Neural progenitor cell (in vitro differentiated cells): ENCODE measurements at regions not wholly inside any gene's neighbourhood (a gene's known extent, or its start where the extent isn't known, plus 50 kb on each side); places are given as distances from the start of the nearest gene placed in this dataset.
"Not testable (repeated sequence)": the region's sequence is repeated elsewhere in the genome, so short reads cannot be mapped to it uniquely, and the experiment has no call there.

ENCODE experiments used
- DNase-seq: peaks from one replicate; pipeline ENCODE4 v3.0.0-alpha.2; 2016; ENCODE audit warnings: low spot score
- H2AFZ ChIP-seq: fragments of 200-600 bp; sonication (generic); replicated peaks from 2 replicates; pipeline ENCODE4 v1.6.1; 2016; ENCODE audit warnings: antibody characterized with exemption
- H3F3A ChIP-seq: fragments of 200-600 bp; sonication (generic); 2 replicates; pipeline ENCODE4 v1.6.1; 2016; ENCODE audit warnings: antibody characterized with exemption, low read depth
- H3K27ac ChIP-seq: fragments of 200-600 bp; sonication (generic); 2 replicates; pipeline ENCODE4 v1.5.1; 2016; ENCODE audit warnings: mild to moderate bottlenecking
- H3K27me3 ChIP-seq: fragments of 200-600 bp; sonication (generic); 2 replicates; pipeline ENCODE4 v1.6.1; 2016; ENCODE audit warnings: mild to moderate bottlenecking, moderate library complexity
- H3K36me3 ChIP-seq: fragments of 200-600 bp; sonication (generic); 2 replicates; pipeline ENCODE4 v1.5.1; 2016
- H3K4me1 ChIP-seq: fragments of 200-600 bp; sonication (generic); 2 replicates; pipeline ENCODE4 v1.6.1; 2016; ENCODE audit warnings: mixed run types
- H3K4me2 ChIP-seq: fragments of 200-600 bp; sonication (generic); 2 replicates; pipeline ENCODE4 v1.6.1; 2016
- H3K4me3 ChIP-seq: fragments of 200-600 bp; sonication (generic); 2 replicates; pipeline ENCODE4 v1.5.1; 2016
- H3K79me2 ChIP-seq: fragments of 200-600 bp; sonication (generic); 2 replicates; pipeline ENCODE4 v1.6.1; 2016; ENCODE audit warnings: low read depth
- H3K9ac ChIP-seq: fragments of 200-600 bp; sonication (generic); 2 replicates; pipeline ENCODE4 v1.6.1; 2016
- H3K9me3 ChIP-seq: fragments of 200-600 bp; sonication (generic); 2 replicates; pipeline ENCODE4 v1.5.1; 2016; ENCODE audit warnings: low read depth
- H4K20me1 ChIP-seq: fragments of 200-600 bp; sonication (generic); 2 replicates; pipeline ENCODE4 v1.6.1; 2016; ENCODE audit warnings: low read depth
- H3K27ac Mint-ChIP-seq: 3 replicates; pipeline ENCODE4 v1.8.0; 2021; ENCODE audit warnings: mixed read lengths
- H3K27me3 Mint-ChIP-seq: 2 replicates; pipeline ENCODE4 v1.8.0; 2022; ENCODE audit warnings: low read depth, mild to moderate bottlenecking, inconsistent platforms, moderate library complexity, mixed read lengths; ENCODE audit not compliant: insufficient read depth
- H3K36me3 Mint-ChIP-seq: 3 replicates; pipeline ENCODE4 v1.8.0; 2021; ENCODE audit warnings: mixed read lengths
- H3K4me1 Mint-ChIP-seq: 3 replicates; pipeline ENCODE4 v1.8.0; 2021; ENCODE audit warnings: mixed read lengths
- H3K4me3 Mint-ChIP-seq: 3 replicates; pipeline ENCODE4 v1.8.0; 2021; ENCODE audit warnings: mild to moderate bottlenecking, moderate library complexity, mixed read lengths
- H3K9me3 Mint-ChIP-seq: 3 replicates; pipeline ENCODE4 v1.8.0; 2020; ENCODE audit warnings: mixed read lengths
- EZH2 ChIP-seq: fragments of 200-600 bp; sonication (generic); IDR thresholded peaks from 2 replicates; pipeline ENCODE4 v1.6.1; 2017; ENCODE audit warnings: antibody characterized with exemption, mild to moderate bottlenecking, moderate library complexity
- EZH2phosphoT487 ChIP-seq: fragments of 200-600 bp; sonication (generic); IDR thresholded peaks from 2 replicates; pipeline ENCODE4 v1.6.1; 2017; ENCODE audit warnings: antibody characterized with exemption
- TF ChIP-seq, protein P1 (sequence below): fragments of 200-600 bp; sonication (generic); IDR thresholded peaks from 2 replicates; pipeline ENCODE4 v1.5.1; 2017; ENCODE audit warnings: antibody characterized with exemption, mild to moderate bottlenecking

DNA sequence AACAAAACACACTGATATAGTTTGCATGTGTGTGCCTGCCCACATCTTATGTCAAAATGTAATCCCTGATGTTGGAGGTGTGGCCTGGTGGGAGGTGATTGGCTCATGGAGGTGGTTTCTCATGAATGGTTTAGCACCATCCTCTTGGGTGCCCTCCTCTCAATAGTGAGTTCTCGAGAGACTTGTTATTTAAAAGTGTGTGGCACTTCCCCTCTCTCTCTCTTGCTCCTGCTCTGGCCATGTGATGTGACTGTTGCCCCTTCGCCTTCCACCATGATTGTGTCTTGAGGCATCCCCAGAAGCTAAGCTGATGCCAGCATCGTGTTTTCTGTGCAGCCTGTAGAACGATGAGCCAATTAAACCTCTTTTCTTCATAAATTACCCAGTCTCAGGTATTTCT is 454.1 kb upstream of the DCN start:
- no peak overlapping the region for H3K4me2 ChIP-seq
- no peak overlapping the region for H3K9ac ChIP-seq
- Mint-ChIP-seq H3K27me3 (no peaks in the 10 kb centered on the region), H3K4me3 (no peak overlapping the region), H3K4me1 (no peaks in the 10 kb centered on the region), H3K36me3 (no peaks in the 10 kb centered on the region), H3K9me3 (peaks cover 2% of the 10 kb centered on the region), H3K27ac (no peak overlapping the region)
- H3K4me3 ChIP-seq = no peak overlapping the region
- no peaks in the 10 kb centered on the region for H3K4me1 ChIP-seq
- peak overlapping the region; percentile 60 for H2AFZ ChIP-seq
- H3K27me3 ChIP-seq = no peaks in the 10 kb centered on the region
- no peaks in the 10 kb centered on the region for H3K9me3 ChIP-seq
- H3K79me2 ChIP-seq = no peaks in the 10 kb centered on the region
- no peak overlapping the region for H3K27ac ChIP-seq
- no peak for DNase-seq
- TF ChIP-seq EZH2phosphoT487 (no peak), EZH2 (no peak)
- TF ChIP-seq, protein P1, sequence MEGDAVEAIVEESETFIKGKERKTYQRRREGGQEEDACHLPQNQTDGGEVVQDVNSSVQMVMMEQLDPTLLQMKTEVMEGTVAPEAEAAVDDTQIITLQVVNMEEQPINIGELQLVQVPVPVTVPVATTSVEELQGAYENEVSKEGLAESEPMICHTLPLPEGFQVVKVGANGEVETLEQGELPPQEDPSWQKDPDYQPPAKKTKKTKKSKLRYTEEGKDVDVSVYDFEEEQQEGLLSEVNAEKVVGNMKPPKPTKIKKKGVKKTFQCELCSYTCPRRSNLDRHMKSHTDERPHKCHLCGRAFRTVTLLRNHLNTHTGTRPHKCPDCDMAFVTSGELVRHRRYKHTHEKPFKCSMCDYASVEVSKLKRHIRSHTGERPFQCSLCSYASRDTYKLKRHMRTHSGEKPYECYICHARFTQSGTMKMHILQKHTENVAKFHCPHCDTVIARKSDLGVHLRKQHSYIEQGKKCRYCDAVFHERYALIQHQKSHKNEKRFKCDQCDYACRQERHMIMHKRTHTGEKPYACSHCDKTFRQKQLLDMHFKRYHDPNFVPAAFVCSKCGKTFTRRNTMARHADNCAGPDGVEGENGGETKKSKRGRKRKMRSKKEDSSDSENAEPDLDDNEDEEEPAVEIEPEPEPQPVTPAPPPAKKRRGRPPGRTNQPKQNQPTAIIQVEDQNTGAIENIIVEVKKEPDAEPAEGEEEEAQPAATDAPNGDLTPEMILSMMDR = no peak
- H4K20me1 ChIP-seq = no peaks in the 10 kb centered on the region
- H3K36me3 ChIP-seq = peaks cover 4% of the 10 kb centered on the region
- H3F3A ChIP-seq = no peaks in the 10 kb centered on the region

DNA sequence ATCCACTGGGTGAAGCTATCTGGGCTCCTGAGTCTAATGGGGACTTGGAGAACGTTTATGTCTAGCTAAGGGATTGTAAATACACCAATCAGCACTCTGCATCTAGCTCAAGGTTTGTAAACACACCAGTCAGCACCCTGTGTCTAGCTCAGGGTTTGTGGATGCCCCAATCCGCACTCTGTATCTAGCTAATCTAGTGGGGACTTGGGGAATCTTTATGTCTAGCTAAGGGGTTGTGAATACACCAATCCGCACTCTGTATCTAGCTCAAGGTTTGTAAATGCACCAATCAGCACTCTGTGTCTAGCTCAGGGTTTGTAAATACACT is 451.7 kb upstream of the DCN start:
- H3K4me1 ChIP-seq, H3K27me3 ChIP-seq, H3F3A ChIP-seq, H3K4me2 ChIP-seq, H3K79me2 ChIP-seq, H3K27me3 Mint-ChIP-seq, H3K27ac ChIP-seq, H3K36me3 ChIP-seq, H3K9me3 ChIP-seq, H3K9me3 Mint-ChIP-seq, H3K27ac Mint-ChIP-seq, H3K4me1 Mint-ChIP-seq, H3K4me3 Mint-ChIP-seq, DNase-seq, H3K4me3 ChIP-seq, H2AFZ ChIP-seq, H3K9ac ChIP-seq, H4K20me1 ChIP-seq, H3K36me3 Mint-ChIP-seq: not testable (repeated sequence)

DNA sequence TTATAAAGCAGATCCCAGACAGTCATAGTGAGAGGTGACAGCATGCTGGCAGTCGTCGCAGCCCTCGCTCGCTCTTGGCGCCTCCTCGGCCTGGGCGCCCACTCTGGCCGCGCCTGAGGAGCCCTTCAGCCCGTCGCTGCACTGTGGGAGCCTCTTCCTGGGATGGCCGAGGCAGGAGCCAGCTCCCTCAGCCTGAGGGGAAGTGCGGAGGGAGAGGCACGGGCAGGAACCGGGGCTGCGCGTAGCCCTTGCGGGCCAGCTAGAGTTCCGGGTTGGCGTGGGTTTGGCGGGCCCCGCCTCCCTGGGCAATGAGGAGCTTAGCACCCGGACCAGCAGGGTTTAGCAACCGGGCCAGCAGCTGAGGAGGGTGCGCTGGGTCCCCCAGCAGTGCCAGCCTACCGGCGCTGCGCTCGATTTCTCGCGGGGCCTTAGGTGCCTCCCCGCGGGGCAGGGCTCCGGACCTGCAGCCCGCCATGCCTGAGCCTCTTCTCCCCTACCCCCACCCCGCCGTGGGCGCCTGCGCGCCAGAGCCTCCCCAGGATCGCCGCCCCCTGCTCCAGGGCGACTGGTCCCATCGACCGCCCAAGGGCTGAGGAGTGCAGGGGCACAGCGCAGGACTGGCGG is 451.2 kb upstream of the DCN start:
- H3K4me2 ChIP-seq = no peak overlapping the region
- TF ChIP-seq EZH2 (no peak), EZH2phosphoT487 (no peak)
- TF ChIP-seq, protein P1 = no peak
- H3K27ac Mint-ChIP-seq = no peak overlapping the region
- H3K9ac ChIP-seq = no peak overlapping the region
- no peak for DNase-seq
- no peak overlapping the region for H3K4me3 ChIP-seq
- H3K9me3 ChIP-seq = no peaks in the 10 kb centered on the region
- no peaks in the 10 kb centered on the region for H3K36me3 Mint-ChIP-seq
- no peak overlapping the region for H3K27ac ChIP-seq
- H3K36me3 ChIP-seq = peaks cover 4% of the 10 kb centered on the region
- H3K4me1 ChIP-seq = no peaks in the 10 kb centered on the region
- H3F3A ChIP-seq = no peaks in the 10 kb centered on the region
- H3K9me3 Mint-ChIP-seq = peaks cover 2% of the 10 kb centered on the region
- no peak overlapping the region for H3K4me3 Mint-ChIP-seq
- no peaks in the 10 kb centered on the region for H3K27me3 Mint-ChIP-seq
- no peak overlapping the region for H2AFZ ChIP-seq
- H3K79me2 ChIP-seq = no peaks in the 10 kb centered on the region
- H4K20me1 ChIP-seq = no peaks in the 10 kb centered on the region
- H3K4me1 Mint-ChIP-seq = peaks cover 3% of the 10 kb centered on the region
- no peaks in the 10 kb centered on the region for H3K27me3 ChIP-seq

GRCh38 chr12:91633206-91633605 is 450.6 kb upstream of the DCN start:
- TF ChIP-seq, protein P1 = no peak
- TF ChIP-seq EZH2 (no peak), EZH2phosphoT487 (no peak)
- Histone ChIP-seq H3K27me3 (no peaks in the 10 kb centered on the region), H3K4me2 (no peak overlapping the region), H4K20me1 (no peaks in the 10 kb centered on the region), H3K9ac (no peak overlapping the region), H3K79me2 (no peaks in the 10 kb centered on the region), H3K9me3 (no peaks in the 10 kb centered on the region), H3K4me1 (no peaks in the 10 kb centered on the region), H3K36me3 (no peaks in the 10 kb centered on the region), H3F3A (no peaks in the 10 kb centered on the region), H2AFZ (no peak overlapping the region), H3K27ac (no peak overlapping the region), H3K4me3 (no peak overlapping the region)
- Mint-ChIP-seq H3K9me3 (peaks cover 2% of the 10 kb centered on the region), H3K27ac (no peak overlapping the region), H3K4me1 (peaks cover 3% of the 10 kb centered on the region), H3K4me3 (no peak overlapping the region), H3K36me3 (no peaks in the 10 kb centered on the region), H3K27me3 (no peaks in the 10 kb centered on the region)
- no peak for DNase-seq
